Kidney epithelial cell (primary cell): ENCODE measurements at regions not wholly inside any gene's neighbourhood (a gene's known extent, or its start where the extent isn't known, plus 50 kb on each side); places are given as distances from the start of the nearest gene placed in this dataset.

ENCODE experiments used
- DNase-seq: peaks from one replicate; pipeline ENCODE4 v3.0.0-alpha.2; 2010; ENCODE audit warnings: low read depth
- H3K27me3 ChIP-seq: 2 replicates; pipeline ENCODE4 v1.6.0; 2011; ENCODE audit warnings: low read length; ENCODE audit not compliant: control insufficient read depth, insufficient read depth
- H3K36me3 ChIP-seq: 2 replicates; pipeline ENCODE4 v1.5.1; 2011; ENCODE audit warnings: low read length; ENCODE audit not compliant: control insufficient read depth, insufficient read depth
- H3K4me3 ChIP-seq: 2 replicates; pipeline ENCODE4 v1.5.1; 2011; ENCODE audit warnings: low read depth, mild to moderate bottlenecking, control low read depth, low read length
- TF ChIP-seq, protein P1 (sequence below): IDR thresholded peaks from 2 replicates; pipeline ENCODE4 v1.5.1; 2011; ENCODE audit warnings: mild to moderate bottlenecking, moderate library complexity, low read length, control low read depth, inconsistent platforms; ENCODE audit not compliant: insufficient read depth, poor library complexity, severe bottlenecking

- no peaks in the 10 kb centered on the region for H3K27me3 ChIP-seq
- TF ChIP-seq, protein P1, sequence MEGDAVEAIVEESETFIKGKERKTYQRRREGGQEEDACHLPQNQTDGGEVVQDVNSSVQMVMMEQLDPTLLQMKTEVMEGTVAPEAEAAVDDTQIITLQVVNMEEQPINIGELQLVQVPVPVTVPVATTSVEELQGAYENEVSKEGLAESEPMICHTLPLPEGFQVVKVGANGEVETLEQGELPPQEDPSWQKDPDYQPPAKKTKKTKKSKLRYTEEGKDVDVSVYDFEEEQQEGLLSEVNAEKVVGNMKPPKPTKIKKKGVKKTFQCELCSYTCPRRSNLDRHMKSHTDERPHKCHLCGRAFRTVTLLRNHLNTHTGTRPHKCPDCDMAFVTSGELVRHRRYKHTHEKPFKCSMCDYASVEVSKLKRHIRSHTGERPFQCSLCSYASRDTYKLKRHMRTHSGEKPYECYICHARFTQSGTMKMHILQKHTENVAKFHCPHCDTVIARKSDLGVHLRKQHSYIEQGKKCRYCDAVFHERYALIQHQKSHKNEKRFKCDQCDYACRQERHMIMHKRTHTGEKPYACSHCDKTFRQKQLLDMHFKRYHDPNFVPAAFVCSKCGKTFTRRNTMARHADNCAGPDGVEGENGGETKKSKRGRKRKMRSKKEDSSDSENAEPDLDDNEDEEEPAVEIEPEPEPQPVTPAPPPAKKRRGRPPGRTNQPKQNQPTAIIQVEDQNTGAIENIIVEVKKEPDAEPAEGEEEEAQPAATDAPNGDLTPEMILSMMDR, result no peak
- no peak overlapping the region for H3K4me3 ChIP-seq
- no peak for DNase-seq
- H3K36me3 ChIP-seq, result no peaks in the 10 kb centered on the region
These were observed 201.0 kb downstream of the LYPLAL1 start for GRCh38 chr1:219374636-219375035.

DNA sequence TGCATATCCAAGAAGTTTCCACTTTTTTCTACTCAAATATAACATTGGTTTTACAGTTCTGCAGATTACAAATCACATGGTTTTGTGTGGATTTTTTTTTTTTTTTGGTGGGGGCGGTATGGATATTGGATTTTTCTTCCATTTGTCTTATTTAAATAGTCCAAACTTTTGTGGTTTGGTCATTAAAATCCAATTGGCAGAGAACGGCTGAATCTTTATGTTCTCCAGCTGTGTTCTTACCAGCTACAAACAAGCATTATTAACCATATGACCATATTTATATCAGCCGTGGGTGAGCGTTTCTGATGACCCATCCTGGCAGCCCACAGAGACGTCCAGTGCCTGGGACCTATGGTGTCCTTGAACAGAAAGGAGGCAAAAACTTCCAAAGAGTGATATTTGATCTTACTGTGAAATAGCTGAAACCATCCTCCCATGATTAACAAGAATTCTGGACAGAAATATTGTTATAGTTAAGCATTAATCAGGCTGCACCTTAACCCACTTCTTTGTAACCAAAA lies 200.4 kb downstream of the LYPLAL1 start:
- Histone ChIP-seq H3K27me3 (no peaks in the 10 kb centered on the region), H3K36me3 (no peaks in the 10 kb centered on the region), H3K4me3 (no peak overlapping the region)
- TF ChIP-seq, protein P1, result no peak
- no peak for DNase-seq

- Histone ChIP-seq H3K27me3 (no peaks in the 10 kb centered on the region), H3K36me3 (no peaks in the 10 kb centered on the region), H3K4me3 (no peak overlapping the region)
- TF ChIP-seq, protein P1, result no peak
- DNase-seq, result no peak
These were observed 199.9 kb downstream of the LYPLAL1 start for GRCh38 chr1:219373616-219373935.

GRCh38 chr1:219372916-219373615 lies 199.4 kb downstream of the LYPLAL1 start:
- no peak overlapping the region for H3K4me3 ChIP-seq
- H3K36me3 ChIP-seq, result no peaks in the 10 kb centered on the region
- DNase-seq, result no peak
- TF ChIP-seq, protein P1, result no peak
- H3K27me3 ChIP-seq, result no peaks in the 10 kb centered on the region

DNA sequence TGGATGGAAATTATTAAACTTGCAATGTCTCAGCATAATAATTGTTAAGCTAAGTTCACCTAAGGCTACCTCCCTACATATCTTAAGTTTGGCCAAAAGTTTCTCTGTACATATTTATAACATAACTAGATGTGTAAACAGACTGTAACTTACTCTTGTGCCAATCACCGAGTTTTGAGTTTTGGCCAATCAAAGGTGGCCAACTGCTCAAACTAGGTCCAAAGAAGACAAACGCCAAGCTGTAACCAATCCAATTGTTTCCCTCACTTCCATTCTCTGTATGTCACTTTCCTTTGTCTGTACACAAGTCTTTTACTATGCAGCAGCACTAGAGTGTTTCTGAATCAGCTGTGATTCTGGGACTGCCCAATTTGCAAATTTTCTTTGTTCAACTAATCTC lies 197.8 kb downstream of the LYPLAL1 start:
- H3K36me3 ChIP-seq, result no peaks in the 10 kb centered on the region
- TF ChIP-seq, protein P1, result no peak
- H3K4me3 ChIP-seq, result no peak overlapping the region
- H3K27me3 ChIP-seq, result no peaks in the 10 kb centered on the region
- no peak for DNase-seq

- no peak for DNase-seq
- no peaks in the 10 kb centered on the region for H3K36me3 ChIP-seq
- TF ChIP-seq, protein P1, result no peak
- H3K27me3 ChIP-seq, result no peaks in the 10 kb centered on the region
- no peak overlapping the region for H3K4me3 ChIP-seq
These were observed 193.8 kb downstream of the LYPLAL1 start for GRCh38 chr1:219367496-219367895.
